Small intestine (tissue), 7 donors: ENCODE measurements at regions not wholly inside any gene's neighbourhood (a gene's known extent, or its start where the extent isn't known, plus 50 kb on each side); places are given as distances from the start of the nearest gene placed in this dataset.

Source experiments
- DNase-seq, 2 donors: peaks; one replicate each; pipeline versions ENCODE4 v3.0.0 to v3.0.0-alpha.2; 2013
- FAIRE-seq: peaks from 2 replicates; lab custom pipeline; 2012; peaks lifted over from hg19 to GRCh38; lab: Jason Lieb, UNC
- H3K27ac ChIP-seq, 3 donors: one replicate each; pipeline ENCODE4 v1.5.1; 2013; ENCODE audit warnings: low read length in 2 of 3, mild to moderate bottlenecking in 2 of 3, control low read depth in 1 of 3, inconsistent platforms in 1 of 3, low read depth in 1 of 3, moderate library complexity in 1 of 3
- H3K27me3 ChIP-seq, 3 donors: one replicate each; pipeline ENCODE4 v1.6.1; 2013; ENCODE audit warnings: low read length in 3 of 3, inconsistent platforms in 1 of 3; ENCODE audit not compliant: control insufficient read depth in 3 of 3, insufficient read depth in 3 of 3
- H3K36me3 ChIP-seq, 3 donors: one replicate each; pipeline ENCODE4 v1.6.1; 2013; ENCODE audit warnings: low read length in 3 of 3, inconsistent platforms in 1 of 3, low read depth in 1 of 3, mild to moderate bottlenecking in 1 of 3, moderate library complexity in 1 of 3; ENCODE audit not compliant: control insufficient read depth in 3 of 3, insufficient read depth in 2 of 3
- H3K4me1 ChIP-seq, 3 donors: one replicate each; pipeline ENCODE4 v1.6.1; 2013; ENCODE audit warnings: low read length in 2 of 3, inconsistent platforms in 1 of 3, low read depth in 1 of 3, mild to moderate bottlenecking in 1 of 3, moderate library complexity in 1 of 3; ENCODE audit not compliant: control insufficient read depth in 3 of 3, insufficient read depth in 2 of 3
- H3K4me3 ChIP-seq, 3 donors: one replicate each; pipeline ENCODE4 v1.5.1; 2013; ENCODE audit warnings: low read length in 3 of 3, control low read depth in 1 of 3, inconsistent platforms in 1 of 3, low read depth in 1 of 3, mild to moderate bottlenecking in 1 of 3, moderate library complexity in 1 of 3
- H3K9me3 ChIP-seq, 2 donors: one replicate each; pipeline ENCODE4 v1.6.1; 2013; ENCODE audit warnings: low read depth in 1 of 2, low read length in 1 of 2; ENCODE audit not compliant: control insufficient read depth in 2 of 2, insufficient read depth in 1 of 2
- WGBS, 3 donors: extraction: QIAGEN DNeasy Blood & Tissue Kit; methylation state at CpG; one replicate each; pipeline ENCODE4 v1.1.7; 2013; 5-methylcytosine and 5-hydroxymethylcytosine counted together
- donor health status: healthy with polysubstance abuse.
- donor health status: control.
- donor health status: control.
- donor health status: Bipolar disorder and iron deficiency.
- donor health status: healthy.

GRCh38 chr11:69968396-69969347 lies 109.4 kb upstream of the ANO1 start:
- H3K27ac ChIP-seq, result no peak overlapping the region
- H3K9me3 ChIP-seq, result peaks cover 0 to 5% of the 10 kb centered on the region in 2 donors
- H3K4me3 ChIP-seq, result no peak overlapping the region
- FAIRE-seq (no peak), DNase-seq (peak in 1 of 2 donors; percentile 40)
- peaks cover 0 to 2% (median 0%) of the 10 kb centered on the region in 3 donors for H3K27me3 ChIP-seq
- WGBS, 3 donors, result 71 to 81% (median 80%) methylated on average over 24 of the region's 24 CpGs
- no peaks in the 10 kb centered on the region for H3K36me3 ChIP-seq
- H3K4me1 ChIP-seq, result peaks cover 0 to 24% (median 5%) of the 10 kb centered on the region in 3 donors

- Histone ChIP-seq H3K36me3 (no peaks in the 10 kb centered on the region), H3K4me1 (peaks cover 0 to 29% (median 5%) of the 10 kb centered on the region in 3 donors), H3K4me3 (no peak overlapping the region), H3K27me3 (peaks cover 0 to 2% (median 0%) of the 10 kb centered on the region in 3 donors), H3K9me3 (peaks cover 0 to 5% of the 10 kb centered on the region in 2 donors), H3K27ac (peak overlapping the region in 1 of 3 donors; percentile 4)
- DNase-seq, result peak; percentile 25 to 60
- no peak for FAIRE-seq
- WGBS, 3 donors, result 18 to 25% (median 19%) methylated on average over 21 of the region's 21 CpGs
Observed at GRCh38 chr11:69969890-69970784, 108.0 kb upstream of the ANO1 start.

- H3K4me1 ChIP-seq, result peaks cover 0 to 25% (median 4%) of the 10 kb centered on the region in 3 donors
- DNase-seq (peak in 1 of 2 donors; percentile 54), FAIRE-seq (no peak)
- WGBS, 3 donors, result 88 to 96% (median 89%) methylated on average over 6 of the region's 6 CpGs
- H3K4me3 ChIP-seq, result no peak overlapping the region
- peak overlapping the region in 1 of 3 donors; percentile 14 for H3K27ac ChIP-seq
- H3K9me3 ChIP-seq, result peaks cover 0 to 5% of the 10 kb centered on the region in 2 donors
- H3K27me3 ChIP-seq, result peaks cover 0 to 4% (median 0%) of the 10 kb centered on the region in 3 donors
- H3K36me3 ChIP-seq, result no peaks in the 10 kb centered on the region
Observed at GRCh38 chr11:69970785-69971535, 107.2 kb upstream of the ANO1 start.

GRCh38 chr11:69971741-69972140 lies 106.4 kb upstream of the ANO1 start:
- Histone ChIP-seq H3K27ac (no peak overlapping the region), H3K4me1 (peaks cover 0 to 20% (median 2%) of the 10 kb centered on the region in 3 donors), H3K9me3 (peaks cover 0 to 5% of the 10 kb centered on the region in 2 donors), H3K36me3 (no peaks in the 10 kb centered on the region), H3K4me3 (no peak overlapping the region), H3K27me3 (peaks cover 0 to 4% (median 0%) of the 10 kb centered on the region in 3 donors)
- DNase-seq (peak in 1 of 2 donors; percentile 31), FAIRE-seq (no peak)
- WGBS, 3 donors, result 82 to 85% (median 82%) methylated on average over 11 of the region's 11 CpGs

GRCh38 chr11:69972351-69972802 lies 105.7 kb upstream of the ANO1 start:
- FAIRE-seq (no peak), DNase-seq (peak in 1 of 2 donors; percentile 64)
- Histone ChIP-seq H3K4me3 (no peak overlapping the region), H3K27ac (peak overlapping the region in 1 of 3 donors; percentile 15), H3K27me3 (peaks cover 0 to 4% (median 0%) of the 10 kb centered on the region in 3 donors), H3K9me3 (peaks cover 0 to 5% of the 10 kb centered on the region in 2 donors), H3K4me1 (peaks cover 0 to 20% (median 2%) of the 10 kb centered on the region in 3 donors), H3K36me3 (no peaks in the 10 kb centered on the region)
- WGBS, 3 donors, result 36 to 56% (median 53%) methylated on average over 15 of the region's 15 CpGs

GRCh38 chr11:69974528-69974927 lies 103.6 kb upstream of the ANO1 start:
- no peak overlapping the region for H3K4me3 ChIP-seq
- WGBS, 3 donors, result 21 to 61% (median 43%) methylated on average over 4 of the region's 4 CpGs
- FAIRE-seq (no peak), DNase-seq (peak; percentile 46 to 79)
- H3K36me3 ChIP-seq, result no peaks in the 10 kb centered on the region
- peaks cover 0 to 20% (median 0%) of the 10 kb centered on the region in 3 donors for H3K4me1 ChIP-seq
- H3K27ac ChIP-seq, result peak overlapping the region in 1 of 3 donors; percentile 32
- peaks cover 0 to 5% of the 10 kb centered on the region in 2 donors for H3K9me3 ChIP-seq
- peaks cover 0 to 5% (median 4%) of the 10 kb centered on the region in 3 donors for H3K27me3 ChIP-seq

- Histone ChIP-seq H3K4me1 (peaks cover 0 to 12% (median 0%) of the 10 kb centered on the region in 3 donors), H3K27ac (no peak overlapping the region), H3K9me3 (no peaks in the 10 kb centered on the region), H3K27me3 (peaks cover 0 to 4% (median 4%) of the 10 kb centered on the region in 3 donors), H3K4me3 (no peak overlapping the region), H3K36me3 (no peaks in the 10 kb centered on the region)
- FAIRE-seq (no peak), DNase-seq (no peak)
- WGBS, 3 donors, result 85 to 93% (median 93%) methylated on average over 7 of the region's 7 CpGs
Observed at GRCh38 chr11:69975822-69976221, 102.3 kb upstream of the ANO1 start.
